GM12872 (cell line): ENCODE measurements at regions not wholly inside any gene's neighbourhood (a gene's known extent, or its start where the extent isn't known, plus 50 kb on each side); places are given as distances from the start of the nearest gene placed in this dataset.

ENCODE experiments used
- CTCF ChIP-seq: IDR thresholded peaks from 3 replicates; pipeline ENCODE4 v1.5.1; 2011; ENCODE audit warnings: low read depth, mild to moderate bottlenecking, low read length, moderate library complexity; ENCODE audit not compliant: insufficient read depth

- no peak for TF ChIP-seq CTCF
Measured at GRCh38 chr13:33403807-33404362, 118.3 kb upstream of the STARD13 start.

GRCh38 chr13:33405371-33405770, 119.8 kb upstream of the STARD13 start:
- no peak for TF ChIP-seq CTCF

- no peak for TF ChIP-seq CTCF
Measured at GRCh38 chr13:33409673-33410510, 124.3 kb upstream of the STARD13 start.

DNA sequence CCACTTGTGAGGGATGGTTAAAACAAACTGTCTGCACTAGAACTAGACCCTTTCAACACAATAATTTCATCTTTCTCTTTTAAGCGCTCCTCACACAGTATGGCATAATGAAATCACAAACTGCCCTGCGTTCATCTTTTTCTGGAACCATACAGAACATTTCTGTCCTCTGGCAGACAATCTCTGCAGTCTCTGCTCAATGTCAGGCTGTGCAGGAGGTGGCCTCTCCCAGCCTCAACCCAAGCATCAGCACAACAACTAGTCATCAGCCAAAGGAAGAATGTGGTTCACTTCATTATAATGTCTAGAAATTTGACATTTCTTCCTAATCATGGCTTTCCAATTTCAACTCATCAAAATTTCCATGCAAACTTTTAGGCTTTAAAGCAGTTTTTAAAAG, 125.1 kb upstream of the STARD13 start:
- no peak for TF ChIP-seq CTCF

DNA sequence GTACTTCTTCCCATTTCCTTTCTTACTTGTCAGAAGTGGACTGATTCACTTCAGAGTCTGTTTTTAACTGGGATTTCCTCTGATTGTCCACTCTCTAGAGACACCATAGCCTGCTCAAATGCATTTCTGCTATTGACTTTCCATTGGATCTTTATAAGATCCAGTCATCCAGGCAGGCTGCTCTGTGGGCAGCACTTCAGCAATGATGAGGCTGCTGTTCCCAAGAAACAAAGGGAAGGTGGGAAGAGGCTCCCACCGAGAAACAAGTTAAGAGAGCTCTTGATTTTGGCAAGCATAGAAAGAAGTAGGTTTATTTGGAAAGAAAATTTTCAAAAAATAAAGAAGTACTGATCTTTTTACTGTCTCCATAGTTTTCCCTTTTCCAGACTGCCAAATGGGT, 125.8 kb upstream of the STARD13 start:
- TF ChIP-seq CTCF = no peak

- no peak for TF ChIP-seq CTCF
Measured at GRCh38 chr13:33415822-33416221, 130.3 kb upstream of the STARD13 start.

GRCh38 chr13:33426131-33426530, 140.6 kb upstream of the STARD13 start:
- no peak for TF ChIP-seq CTCF
